MG63 (cell line): ENCODE measurements at regions not wholly inside any gene's neighbourhood (a gene's known extent, or its start where the extent isn't known, plus 50 kb on each side); places are given as distances from the start of the nearest gene placed in this dataset.

Experiments used
- DNase-seq: peaks from one replicate; pipeline ENCODE4 v3.0.0-alpha.2; 2020
- H3K27me3 ChIP-seq: fragments of 250-450 bp; sonication (Bioruptor Pico); 2 replicates; pipeline ENCODE4 v1.5.1; 2020; ENCODE audit warnings: mild to moderate bottlenecking, moderate library complexity
- H3K36me3 ChIP-seq: fragments of 250-450 bp; sonication (Bioruptor Pico); 2 replicates; pipeline ENCODE4 v1.5.1; 2020; ENCODE audit warnings: mild to moderate bottlenecking, moderate library complexity
- H3K4me3 ChIP-seq: fragments of 250-450 bp; sonication (Bioruptor Pico); 2 replicates; pipeline ENCODE4 v1.5.1; 2020; ENCODE audit warnings: mild to moderate bottlenecking, moderate library complexity
- H3K9me3 ChIP-seq: fragments of 250-450 bp; sonication (Bioruptor Pico); 2 replicates; pipeline ENCODE4 v1.5.1; 2020; ENCODE audit warnings: mild to moderate bottlenecking, moderate library complexity

- Histone ChIP-seq H3K4me3 (no peak overlapping the region), H3K9me3 (no peaks in the 10 kb centered on the region), H3K36me3 (no peaks in the 10 kb centered on the region), H3K27me3 (no peaks in the 10 kb centered on the region)
- DNase-seq: no peak
Measured at GRCh38 chr4:152269448-152270191, 266.3 kb downstream of the FBXW7 start.

GRCh38 chr4:152267811-152268210 lies 268.1 kb downstream of the FBXW7 start:
- H3K27me3 ChIP-seq: no peaks in the 10 kb centered on the region
- no peak for DNase-seq
- no peaks in the 10 kb centered on the region for H3K36me3 ChIP-seq
- H3K9me3 ChIP-seq: peaks cover 3% of the 10 kb centered on the region
- no peak overlapping the region for H3K4me3 ChIP-seq

GRCh38 chr4:152266831-152267480 lies 268.9 kb downstream of the FBXW7 start:
- peaks cover 8% of the 10 kb centered on the region for H3K9me3 ChIP-seq
- no peaks in the 10 kb centered on the region for H3K27me3 ChIP-seq
- H3K4me3 ChIP-seq: no peak overlapping the region
- DNase-seq: no peak
- no peaks in the 10 kb centered on the region for H3K36me3 ChIP-seq

- H3K36me3 ChIP-seq: no peaks in the 10 kb centered on the region
- peak; percentile 83 for DNase-seq
- H3K4me3 ChIP-seq: no peak overlapping the region
- H3K27me3 ChIP-seq: no peaks in the 10 kb centered on the region
- peaks cover 19% of the 10 kb centered on the region for H3K9me3 ChIP-seq
Measured at GRCh38 chr4:152265149-152265621, 270.7 kb downstream of the FBXW7 start.

GRCh38 chr4:152264106-152264505 lies 271.8 kb downstream of the FBXW7 start:
- no peaks in the 10 kb centered on the region for H3K36me3 ChIP-seq
- H3K27me3 ChIP-seq: no peaks in the 10 kb centered on the region
- H3K9me3 ChIP-seq: peaks cover 19% of the 10 kb centered on the region
- H3K4me3 ChIP-seq: no peak overlapping the region
- DNase-seq: no peak

- no peaks in the 10 kb centered on the region for H3K27me3 ChIP-seq
- H3K9me3 ChIP-seq: peaks cover 19% of the 10 kb centered on the region
- no peaks in the 10 kb centered on the region for H3K36me3 ChIP-seq
- DNase-seq: peak; percentile 68
- no peak overlapping the region for H3K4me3 ChIP-seq
Measured at GRCh38 chr4:152259866-152260265, 276.0 kb downstream of the FBXW7 start.

- H3K9me3 ChIP-seq: peaks cover 19% of the 10 kb centered on the region
- no peaks in the 10 kb centered on the region for H3K27me3 ChIP-seq
- H3K4me3 ChIP-seq: no peak overlapping the region
- DNase-seq: peak; percentile 58
- H3K36me3 ChIP-seq: no peaks in the 10 kb centered on the region
Measured at GRCh38 chr4:152258804-152259708, 276.8 kb downstream of the FBXW7 start.

- peaks cover 19% of the 10 kb centered on the region for H3K9me3 ChIP-seq
- no peak overlapping the region for H3K4me3 ChIP-seq
- DNase-seq: no peak
- H3K27me3 ChIP-seq: no peaks in the 10 kb centered on the region
- H3K36me3 ChIP-seq: no peaks in the 10 kb centered on the region
Measured at GRCh38 chr4:152258391-152258790, 277.5 kb downstream of the FBXW7 start.

- H3K4me3 ChIP-seq: no peak overlapping the region
- peaks cover 15% of the 10 kb centered on the region for H3K9me3 ChIP-seq
- H3K36me3 ChIP-seq: no peaks in the 10 kb centered on the region
- DNase-seq: peak; percentile 39
- no peaks in the 10 kb centered on the region for H3K27me3 ChIP-seq
Measured at GRCh38 chr4:152257601-152258066, 278.3 kb downstream of the FBXW7 start.

GRCh38 chr4:152256996-152257395 lies 278.9 kb downstream of the FBXW7 start:
- H3K9me3 ChIP-seq: peaks cover 12% of the 10 kb centered on the region
- H3K36me3 ChIP-seq: no peaks in the 10 kb centered on the region
- no peak overlapping the region for H3K4me3 ChIP-seq
- no peaks in the 10 kb centered on the region for H3K27me3 ChIP-seq
- DNase-seq: no peak

GRCh38 chr4:152255437-152255836 lies 280.5 kb downstream of the FBXW7 start:
- peak; percentile 79 for DNase-seq
- Histone ChIP-seq H3K9me3 (0 out of 2 replicates have a peak, but pooled peaks cover under 1% of the 10 kb centered on the region), H3K27me3 (no peaks in the 10 kb centered on the region), H3K36me3 (no peaks in the 10 kb centered on the region), H3K4me3 (no peak overlapping the region)

GRCh38 chr4:152248347-152248746 lies 287.5 kb downstream of the FBXW7 start:
- Histone ChIP-seq H3K4me3 (no peak overlapping the region), H3K36me3 (no peaks in the 10 kb centered on the region), H3K9me3 (no peaks in the 10 kb centered on the region), H3K27me3 (no peaks in the 10 kb centered on the region)
- DNase-seq: no peak

GRCh38 chr4:152247271-152247975 lies 288.5 kb downstream of the FBXW7 start:
- H3K27me3 ChIP-seq: no peaks in the 10 kb centered on the region
- H3K9me3 ChIP-seq: no peaks in the 10 kb centered on the region
- no peak overlapping the region for H3K4me3 ChIP-seq
- no peak for DNase-seq
- no peaks in the 10 kb centered on the region for H3K36me3 ChIP-seq

GRCh38 chr4:152246659-152247058 lies 289.2 kb downstream of the FBXW7 start:
- Histone ChIP-seq H3K4me3 (no peak overlapping the region), H3K9me3 (no peaks in the 10 kb centered on the region), H3K27me3 (no peaks in the 10 kb centered on the region), H3K36me3 (no peaks in the 10 kb centered on the region)
- no peak for DNase-seq

- Histone ChIP-seq H3K27me3 (no peaks in the 10 kb centered on the region), H3K36me3 (no peaks in the 10 kb centered on the region), H3K9me3 (no peaks in the 10 kb centered on the region), H3K4me3 (no peak overlapping the region)
- DNase-seq: no peak
Measured at GRCh38 chr4:152245680-152246079, 290.2 kb downstream of the FBXW7 start.

GRCh38 chr4:152244659-152245058 lies 291.2 kb downstream of the FBXW7 start:
- Histone ChIP-seq H3K9me3 (no peaks in the 10 kb centered on the region), H3K27me3 (no peaks in the 10 kb centered on the region)
- DNase-seq: no peak

More at GRCh38 chr4:152244659-152245058, 291.2 kb downstream of the FBXW7 start:
- no peaks in the 10 kb centered on the region for H3K36me3 ChIP-seq
- H3K4me3 ChIP-seq: no peak overlapping the region
